Kidney (tissue), 13 donors: ENCODE measurements at regions not wholly inside any gene's neighbourhood (a gene's known extent, or its start where the extent isn't known, plus 50 kb on each side); places are given as distances from the start of the nearest gene placed in this dataset.

Source experiments
- DNase-seq, 5 donors: peaks; one replicate each; pipeline ENCODE4 v3.0.0-alpha.2; 2013 to 2020
- FAIRE-seq: peaks from 2 replicates; lab custom pipeline; 2012; peaks lifted over from hg19 to GRCh38; lab: Jason Lieb, UNC
- H3K27ac ChIP-seq, 2 donors: one replicate each; pipeline ENCODE4 v1.7.0; 2013; ENCODE audit warnings: low read depth in 2 of 2, low read length in 2 of 2, inconsistent platforms in 1 of 2
- H3K27me3 ChIP-seq: one replicate; pipeline ENCODE4 v1.7.1; 2013; ENCODE audit warnings: low read length, inconsistent platforms; ENCODE audit not compliant: control insufficient read depth, insufficient read depth
- H3K36me3 ChIP-seq, 3 donors: one replicate each; pipeline versions ENCODE4 v1.7.0 to v1.7.1; 2013; ENCODE audit warnings: low read length in 3 of 3, control low read depth in 1 of 3, inconsistent platforms in 1 of 3; ENCODE audit not compliant: insufficient read depth in 3 of 3, control insufficient read depth in 2 of 3
- H3K4me1 ChIP-seq, 3 donors: one replicate each; pipeline versions ENCODE4 v1.7.0 to v1.7.1; 2013; ENCODE audit warnings: low read length in 3 of 3, inconsistent platforms in 1 of 3, low read depth in 1 of 3; ENCODE audit not compliant: control insufficient read depth in 2 of 3, insufficient read depth in 2 of 3
- H3K4me3 ChIP-seq, 3 donors: one replicate each; pipeline versions ENCODE4 v1.7.0 to v1.8.1; 2013; ENCODE audit warnings: low read length in 3 of 3, control low read depth in 1 of 3, inconsistent platforms in 1 of 3
- H3K9ac ChIP-seq, 3 donors: one replicate each; pipeline versions ENCODE4 v1.7.0 to v1.7.1; 2013; ENCODE audit warnings: low read length in 3 of 3, control low read depth in 1 of 3, inconsistent platforms in 1 of 3
- H3K9me3 ChIP-seq, 3 donors: one replicate each; pipeline versions ENCODE4 v1.7.0 to v1.7.1; 2013; ENCODE audit warnings: low read length in 3 of 3, control low read depth in 1 of 3, inconsistent platforms in 1 of 3; ENCODE audit not compliant: control insufficient read depth in 2 of 3, insufficient read depth in 1 of 3
- intact Hi-C: fragments of 100-400 bp; cut with DNase I; formaldehyde crosslinking; loops from one replicate; pipeline ENCODE4 v1.11.1; 2022
- TF ChIP-seq, protein P1 (sequence below): IDR thresholded peaks from 3 replicates; pipeline ENCODE4 v1.5.1; 2012; ENCODE audit warnings: mild to moderate bottlenecking, moderate library complexity, borderline replicate concordance; ENCODE audit not compliant: insufficient read depth; ENCODE audit errors: extremely low read depth
- donor health status: control.
- donor health status: control.
- donor health status: control.
- donor health status: control.
- donor health status: control.
- donor health status: DM: yes; HTN: yes; CAD: no.
- donor health status: Normal renal cell carcinoma (clear cell type).

DNA sequence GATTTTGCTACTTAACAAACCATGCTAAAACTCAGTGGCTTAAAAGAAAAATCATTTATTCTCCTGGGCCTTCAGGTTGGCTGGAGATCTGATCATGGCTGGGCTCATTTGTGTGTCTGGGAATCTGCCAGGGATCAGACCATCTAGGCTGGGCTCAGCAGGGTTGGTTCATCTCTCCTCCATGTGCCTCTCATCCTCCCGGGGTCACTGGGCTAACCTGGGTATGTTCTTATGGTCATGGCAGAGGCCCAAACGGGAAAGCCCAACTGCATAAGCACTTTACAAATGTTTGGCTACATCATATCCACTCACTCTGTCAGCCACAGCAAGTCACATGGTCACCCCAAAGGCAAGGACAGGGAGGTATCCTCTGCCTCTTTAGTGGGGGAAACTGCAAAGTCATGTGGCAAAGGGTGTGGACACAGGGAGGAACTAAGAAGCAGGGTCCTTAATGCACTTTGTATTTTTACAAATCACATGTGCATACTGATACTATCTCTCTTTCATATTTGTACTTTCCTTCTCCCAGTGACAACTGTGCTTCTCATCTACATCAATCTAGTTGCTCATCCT lies 231.4 kb downstream of the BUB3 start:
- TF ChIP-seq, protein P1, sequence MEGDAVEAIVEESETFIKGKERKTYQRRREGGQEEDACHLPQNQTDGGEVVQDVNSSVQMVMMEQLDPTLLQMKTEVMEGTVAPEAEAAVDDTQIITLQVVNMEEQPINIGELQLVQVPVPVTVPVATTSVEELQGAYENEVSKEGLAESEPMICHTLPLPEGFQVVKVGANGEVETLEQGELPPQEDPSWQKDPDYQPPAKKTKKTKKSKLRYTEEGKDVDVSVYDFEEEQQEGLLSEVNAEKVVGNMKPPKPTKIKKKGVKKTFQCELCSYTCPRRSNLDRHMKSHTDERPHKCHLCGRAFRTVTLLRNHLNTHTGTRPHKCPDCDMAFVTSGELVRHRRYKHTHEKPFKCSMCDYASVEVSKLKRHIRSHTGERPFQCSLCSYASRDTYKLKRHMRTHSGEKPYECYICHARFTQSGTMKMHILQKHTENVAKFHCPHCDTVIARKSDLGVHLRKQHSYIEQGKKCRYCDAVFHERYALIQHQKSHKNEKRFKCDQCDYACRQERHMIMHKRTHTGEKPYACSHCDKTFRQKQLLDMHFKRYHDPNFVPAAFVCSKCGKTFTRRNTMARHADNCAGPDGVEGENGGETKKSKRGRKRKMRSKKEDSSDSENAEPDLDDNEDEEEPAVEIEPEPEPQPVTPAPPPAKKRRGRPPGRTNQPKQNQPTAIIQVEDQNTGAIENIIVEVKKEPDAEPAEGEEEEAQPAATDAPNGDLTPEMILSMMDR, result no peak
- no peak overlapping the region for H3K9ac ChIP-seq
- peaks cover 0 to 2% (median 0%) of the 10 kb centered on the region in 3 donors for H3K9me3 ChIP-seq
- FAIRE-seq (no peak), DNase-seq (no peak)
- intact Hi-C loops, result no loop called here
- H3K4me1 ChIP-seq, result no peaks in the 10 kb centered on the region
- H3K27ac ChIP-seq, result no peak overlapping the region
- no peaks in the 10 kb centered on the region for H3K36me3 ChIP-seq
- no peak overlapping the region for H3K4me3 ChIP-seq
- H3K27me3 ChIP-seq, result no peaks in the 10 kb centered on the region

DNA sequence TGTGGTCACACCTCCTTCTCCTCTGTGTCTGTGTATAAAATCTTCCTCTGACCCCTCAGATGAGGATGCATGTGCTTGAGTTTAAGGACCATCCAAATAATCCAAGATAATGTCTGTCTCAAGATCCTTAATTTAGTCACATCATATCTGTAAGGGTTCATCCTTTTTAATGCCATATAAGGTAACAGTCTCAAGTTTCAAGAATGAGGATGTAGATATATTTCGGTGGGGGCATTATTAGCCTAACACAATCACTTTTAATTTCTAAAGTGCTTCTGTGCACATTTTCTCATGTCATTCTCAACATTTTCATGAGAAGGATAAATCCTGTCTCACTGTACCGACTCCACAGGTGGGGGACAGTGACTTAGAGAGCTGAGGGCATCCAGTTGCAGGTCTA lies 235.3 kb downstream of the BUB3 start:
- Histone ChIP-seq H3K27me3 (no peaks in the 10 kb centered on the region), H3K36me3 (no peaks in the 10 kb centered on the region), H3K4me3 (no peak overlapping the region), H3K27ac (no peak overlapping the region), H3K9ac (no peak overlapping the region), H3K9me3 (peaks cover 0 to 2% (median 0%) of the 10 kb centered on the region in 3 donors), H3K4me1 (no peaks in the 10 kb centered on the region)
- FAIRE-seq (no peak), DNase-seq (no peak)
- intact Hi-C loops, result no loop called here
- TF ChIP-seq, protein P1, result no peak

DNA sequence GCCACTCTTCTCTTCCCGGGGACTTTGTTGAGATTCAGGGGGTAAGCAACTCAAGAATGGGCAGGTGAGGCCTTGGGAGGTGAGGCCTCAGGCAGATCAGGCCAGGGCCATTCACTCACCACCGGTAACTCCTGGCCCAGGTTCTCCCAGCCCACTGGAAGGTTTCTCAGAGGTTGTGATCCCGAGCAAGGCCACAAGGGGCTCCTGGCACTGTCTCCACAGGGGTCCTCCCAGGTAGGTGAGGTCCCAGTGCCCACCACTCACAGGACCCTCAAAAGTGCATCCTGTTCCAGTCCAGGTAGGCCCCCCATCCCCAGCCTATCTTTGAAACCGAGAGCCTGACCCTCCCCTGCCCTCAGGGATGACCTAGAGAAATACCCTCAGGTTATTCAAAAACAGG lies 236.1 kb downstream of the BUB3 start:
- Histone ChIP-seq H3K27me3 (no peaks in the 10 kb centered on the region), H3K9me3 (peaks cover 0 to 2% (median 0%) of the 10 kb centered on the region in 3 donors), H3K27ac (no peak overlapping the region), H3K4me1 (no peaks in the 10 kb centered on the region), H3K4me3 (no peak overlapping the region), H3K9ac (no peak overlapping the region), H3K36me3 (no peaks in the 10 kb centered on the region)
- TF ChIP-seq, protein P1, result no peak
- intact Hi-C loops, result no loop called here
- no peak for FAIRE-seq
- DNase-seq, result no peak

DNA sequence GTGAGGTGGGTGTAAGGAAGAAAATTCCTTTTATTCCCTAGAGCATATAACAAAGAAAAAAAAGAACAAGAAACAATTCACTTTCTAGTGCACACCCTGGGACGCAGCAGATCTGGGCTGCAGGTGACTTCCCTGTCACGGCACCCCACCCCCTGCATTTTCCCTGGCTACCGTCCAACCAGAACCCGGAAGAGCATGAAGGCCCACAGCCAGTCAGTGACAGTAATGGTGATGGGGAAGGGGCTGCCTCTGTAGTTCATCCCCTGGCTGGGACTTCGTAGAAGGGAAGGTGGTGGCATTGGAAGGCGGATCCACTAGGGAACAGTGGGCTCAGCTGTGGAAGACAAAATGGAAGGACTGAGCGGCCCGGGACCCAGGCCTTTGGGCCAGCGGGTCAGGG lies 236.7 kb downstream of the BUB3 start:
- intact Hi-C loops, result no loop called here
- FAIRE-seq (no peak), DNase-seq (no peak)
- Histone ChIP-seq H3K4me3 (no peak overlapping the region), H3K9ac (no peak overlapping the region), H3K9me3 (peaks cover 0 to 2% (median 0%) of the 10 kb centered on the region in 3 donors), H3K4me1 (no peaks in the 10 kb centered on the region), H3K27ac (no peak overlapping the region), H3K27me3 (no peaks in the 10 kb centered on the region), H3K36me3 (no peaks in the 10 kb centered on the region)
- TF ChIP-seq, protein P1, result no peak
